HEK293 (cell line): ENCODE measurements at regions not wholly inside any gene's neighbourhood (a gene's known extent, or its start where the extent isn't known, plus 50 kb on each side); places are given as distances from the start of the nearest gene placed in this dataset.

Experiments used
- CTCF ChIA-PET: fragments of 350-600 bp; formaldehyde crosslinking; extraction: SDS; loops from one replicate; lab custom pipeline; 2021; ENCODE audit warnings: antibody characterized with exemption; lab: Yijun Ruan, JAX
- POLR2A ChIA-PET: fragments of 300-600 bp; formaldehyde crosslinking; extraction: SDS; loops from one replicate; lab custom pipeline; 2020; ENCODE audit warnings: antibody characterized with exemption, inconsistent platforms; lab: Yijun Ruan, JAX
- H3K27ac ChIP-seq: fragments of 200-500 bp; sonication (Bioruptor generic); 2 replicates; pipeline ENCODE4 v1.5.1; 2014; ENCODE audit warnings: low read depth, low read length, control low read depth, inconsistent platforms; ENCODE audit errors: extremely low read depth
- H3K36me3 ChIP-seq, 2 experiments: fragments of 200-500 bp in 1 of 2; sonication (Bioruptor generic) in 1 of 2; 1 replicate in 1 of 2; 2 replicates in 1 of 2; pipeline ENCODE4 v1.5.1; 2014 to 2017; ENCODE audit warnings: inconsistent platforms in 2 of 2, low read length in 2 of 2; ENCODE audit not compliant: control insufficient read depth in 2 of 2, insufficient read depth in 1 of 2
- H3K4me1 ChIP-seq: fragments of 200-500 bp; sonication (Bioruptor generic); 2 replicates; pipeline ENCODE4 v1.5.1; 2014; ENCODE audit warnings: mild to moderate bottlenecking, low read length, inconsistent platforms; ENCODE audit not compliant: control insufficient read depth, insufficient read depth
- H3K4me3 ChIP-seq: 2 replicates; pipeline ENCODE4 v1.5.1; 2011; ENCODE audit warnings: low read depth, mild to moderate bottlenecking, control low read depth, low read length, moderate library complexity
- H3K9me3 ChIP-seq: fragments of 200-500 bp; sonication (Bioruptor generic); 2 replicates; pipeline ENCODE4 v1.5.1; 2014; ENCODE audit warnings: low read depth, low read length, inconsistent platforms; ENCODE audit not compliant: control insufficient read depth, insufficient read depth
- BCL6B ChIP-seq: fragments of 450-650 bp; formaldehyde crosslinking; IDR thresholded peaks from 2 replicates; pipeline ENCODE4 v1.5.1; 2017; ENCODE audit warnings: missing biosample characterization, missing genetic modification characterization
- CTCF ChIP-seq: fragments of 450-650 bp; formaldehyde crosslinking; IDR thresholded peaks from 2 replicates; pipeline ENCODE4 v1.5.1; 2016; ENCODE audit warnings: missing biosample characterization, missing genetic modification characterization
- HOXD13 ChIP-seq: sonication (generic); formaldehyde crosslinking; IDR thresholded peaks from 2 replicates; pipeline ENCODE4 v1.8.0; 2022; ENCODE audit warnings: missing genetic modification reagents, borderline replicate concordance
- KLF10 ChIP-seq: fragments of 450-650 bp; IDR thresholded peaks from 2 replicates; pipeline ENCODE4 v1.5.1; 2018; ENCODE audit warnings: missing biosample characterization, mild to moderate bottlenecking, missing genetic modification characterization
- KLF17 ChIP-seq: fragments of 450-650 bp; formaldehyde crosslinking; IDR thresholded peaks from 2 replicates; pipeline ENCODE4 v1.5.1; 2016; ENCODE audit warnings: missing biosample characterization, missing genetic modification characterization
- MEIS1 ChIP-seq: sonication (generic); formaldehyde crosslinking; IDR thresholded peaks from 2 replicates; pipeline ENCODE4 v1.8.1; 2022; ENCODE audit warnings: missing genetic modification reagents, mild to moderate bottlenecking, borderline replicate concordance
- PRDM6 ChIP-seq: fragments of 450-650 bp; formaldehyde crosslinking; IDR thresholded peaks from 2 replicates; pipeline ENCODE4 v1.5.1; 2017; ENCODE audit warnings: missing biosample characterization, missing genetic modification characterization
- ZBTB21 ChIP-seq: fragments of 450-650 bp; formaldehyde crosslinking; IDR thresholded peaks from 2 replicates; pipeline ENCODE4 v1.5.1; 2017; ENCODE audit warnings: missing biosample characterization, missing genetic modification characterization
- ZBTB44 ChIP-seq: fragments of 450-650 bp; IDR thresholded peaks from 2 replicates; pipeline ENCODE4 v1.5.1; 2018; ENCODE audit warnings: missing biosample characterization, mild to moderate bottlenecking, missing genetic modification characterization
- ZFP3 ChIP-seq: fragments of 450-650 bp; formaldehyde crosslinking; IDR thresholded peaks from 2 replicates; pipeline ENCODE4 v1.5.1; 2016; ENCODE audit warnings: low read depth, missing biosample characterization, missing genetic modification characterization
- ZNF292 ChIP-seq: fragments of 450-650 bp; formaldehyde crosslinking; IDR thresholded peaks from 2 replicates; pipeline ENCODE4 v1.5.1; 2016; ENCODE audit warnings: low read depth, missing biosample characterization, missing genetic modification characterization, borderline replicate concordance
- ZNF394 ChIP-seq: fragments of 450-650 bp; formaldehyde crosslinking; IDR thresholded peaks from 2 replicates; pipeline ENCODE4 v1.5.1; 2016; ENCODE audit warnings: missing biosample characterization, missing genetic modification characterization, mild to moderate bottlenecking, moderate library complexity, borderline replicate concordance
- ZNF555 ChIP-seq: fragments of 450-650 bp; formaldehyde crosslinking; conservative IDR thresholded peaks from 2 replicates; pipeline ENCODE4 v1.5.1; 2017; ENCODE audit warnings: missing biosample characterization, mild to moderate bottlenecking, missing genetic modification characterization, inconsistent platforms
- ZNF560 ChIP-seq: fragments of 450-650 bp; formaldehyde crosslinking; IDR thresholded peaks from 2 replicates; pipeline ENCODE4 v1.5.1; 2017; ENCODE audit warnings: missing biosample characterization, missing genetic modification characterization, borderline replicate concordance
- ZNF626 ChIP-seq: fragments of 450-650 bp; sonication (Bioruptor Pico); formaldehyde crosslinking; IDR thresholded peaks from 2 replicates; pipeline ENCODE4 v1.5.1; 2018; ENCODE audit warnings: missing biosample characterization, missing genetic modification characterization, inconsistent platforms
- ZNF645 ChIP-seq: fragments of 450-650 bp; formaldehyde crosslinking; IDR thresholded peaks from 2 replicates; pipeline ENCODE4; 2016; ENCODE audit warnings: missing biosample characterization, missing genetic modification characterization
- ZNF658 ChIP-seq: fragments of 450-650 bp; formaldehyde crosslinking; IDR thresholded peaks from 2 replicates; pipeline ENCODE4; 2016; ENCODE audit warnings: missing biosample characterization, missing genetic modification characterization
- ZNF664 ChIP-seq: fragments of 450-650 bp; formaldehyde crosslinking; IDR thresholded peaks from 2 replicates; pipeline ENCODE4 v1.5.1; 2016; ENCODE audit warnings: missing biosample characterization, missing genetic modification characterization
- ZNF747 ChIP-seq: fragments of 450-650 bp; formaldehyde crosslinking; IDR thresholded peaks from 2 replicates; pipeline ENCODE4 v1.5.1; 2016; ENCODE audit warnings: missing biosample characterization, missing genetic modification characterization
- ZNF777 ChIP-seq: fragments of 450-650 bp; formaldehyde crosslinking; IDR thresholded peaks from 2 replicates; pipeline ENCODE4 v1.5.1; 2017; ENCODE audit warnings: missing biosample characterization, missing genetic modification characterization, borderline replicate concordance

- TF ChIP-seq ZBTB44 (tag by site-specific recombination): no peak
Observed at GRCh38 chr7:79619216-79619615, 165.7 kb upstream of the MAGI2 start (continued).

- ChIA-PET CTCF (no interaction called here), POLR2A (no interaction called here)
- no peaks in the 10 kb centered on the region for H3K4me1 ChIP-seq
- no peaks in the 10 kb centered on the region for H3K9me3 ChIP-seq
- H3K27ac ChIP-seq: no peak overlapping the region
- no peaks in the 10 kb centered on the region for H3K36me3 ChIP-seq
- TF ChIP-seq ZNF555 (tag by site-specific recombination) (no peak), ZNF777 (tag by site-specific recombination) (no peak), BCL6B (tag by site-specific recombination) (no peak), ZNF292 (no peak), ZNF394 (tag by site-specific recombination) (no peak), KLF10 (no peak)
- H3K4me3 ChIP-seq: no peak overlapping the region
Observed at GRCh38 chr7:79615871-79616640, 162.6 kb upstream of the MAGI2 start.

GRCh38 chr7:79615466-79615865, 162.0 kb upstream of the MAGI2 start:
- no peaks in the 10 kb centered on the region for H3K4me1 ChIP-seq
- no peak for TF ChIP-seq MEIS1 (CRISPR knock-in tag)
- TF ChIP-seq ZNF664 (tag by site-specific recombination): no peak
- TF ChIP-seq ZNF645 (tag by site-specific recombination): no peak
- TF ChIP-seq, all 188 proteins: peak for 0
- H3K9me3 ChIP-seq: no peaks in the 10 kb centered on the region
- H3K27ac ChIP-seq: no peak overlapping the region
- ChIA-PET POLR2A (no interaction called here), CTCF (no interaction called here)
- H3K36me3 ChIP-seq: no peaks in the 10 kb centered on the region
- no peak overlapping the region for H3K4me3 ChIP-seq

- Histone ChIP-seq H3K9me3 (no peaks in the 10 kb centered on the region), H3K4me1 (no peaks in the 10 kb centered on the region), H3K4me3 (no peak overlapping the region), H3K36me3 (no peaks in the 10 kb centered on the region), H3K27ac (no peak overlapping the region)
- CTCF ChIA-PET: interaction anchor here (0.5 kb wide), 1 partner anchor 314 kb away, joined by 3 read pairs; no protein-coding TSS in a partner anchor
- POLR2A ChIA-PET: no interaction called here
- TF ChIP-seq ZNF626: no peak
- TF ChIP-seq HOXD13 (CRISPR knock-in tag): no peak
- no peak for TF ChIP-seq PRDM6 (tag by site-specific recombination)
- TF ChIP-seq ZBTB21 (tag by site-specific recombination): no peak
- TF ChIP-seq ZNF658: no peak
- no peak for TF ChIP-seq CTCF (tag by site-specific recombination)
- no peak for TF ChIP-seq ZNF747 (tag by site-specific recombination)
- TF ChIP-seq KLF17 (tag by site-specific recombination): no peak
- TF ChIP-seq ZNF560 (tag by site-specific recombination): no peak
- no peak for TF ChIP-seq ZFP3 (tag by site-specific recombination)
Observed at GRCh38 chr7:79612903-79613302, 159.4 kb upstream of the MAGI2 start.
